Activated CD4-positive, alpha-beta T cell treated with anti-CD3 and anti-CD28 coated beads, Interleukin-2, amount 50 U/mL, for 16 hours (primary cell): ENCODE measurements at regions not wholly inside any gene's neighbourhood (a gene's known extent, or its start where the extent isn't known, plus 50 kb on each side); places are given as distances from the start of the nearest gene placed in this dataset.
"Not testable (repeated sequence)": the region's sequence is repeated elsewhere in the genome, so short reads cannot be mapped to it uniquely, and the experiment has no call there.

Experiments
- DNase-seq: peaks from one replicate; pipeline ENCODE4 v3.0.0-alpha.2; 2020

DNA sequence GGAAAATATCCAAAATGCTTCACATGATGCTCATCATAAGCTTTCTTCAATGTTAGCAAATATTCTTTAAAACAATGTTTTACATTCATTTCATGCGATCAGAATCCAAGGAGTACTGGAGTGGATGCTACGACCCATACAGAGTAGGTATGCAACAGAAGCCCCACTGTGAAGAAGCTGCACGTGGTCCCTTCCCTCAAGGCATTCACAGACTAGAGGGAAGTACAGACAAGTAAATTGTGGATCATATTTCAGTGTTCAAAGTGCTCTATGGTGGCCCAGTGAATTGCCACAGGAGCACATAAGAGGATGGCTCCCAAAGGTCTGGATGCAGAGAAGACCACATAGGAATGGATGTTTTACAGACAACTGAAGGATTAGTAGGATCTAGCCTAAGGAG is 789.9 kb downstream of the IGSF11 start:
- no peak for DNase-seq

DNA sequence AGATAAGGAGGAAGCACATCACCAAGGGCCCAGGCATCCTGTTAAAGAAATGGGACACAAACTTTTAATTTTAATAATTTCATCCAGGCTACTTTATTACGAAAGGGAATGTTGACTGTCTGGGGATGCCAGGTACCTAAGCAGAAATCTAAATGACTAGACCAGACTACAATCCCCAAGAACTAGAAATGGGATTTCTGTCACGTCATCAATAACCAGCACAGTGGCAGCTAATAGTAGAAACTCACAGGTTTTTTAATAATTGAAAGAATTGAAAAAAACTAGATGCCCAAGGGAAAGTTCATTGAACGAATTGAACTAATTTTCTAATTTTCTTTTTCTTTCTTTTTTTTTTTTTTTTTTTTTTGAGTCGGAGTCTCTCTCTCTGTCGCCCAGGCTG is 789.3 kb downstream of the IGSF11 start:
- no peak for DNase-seq

DNA sequence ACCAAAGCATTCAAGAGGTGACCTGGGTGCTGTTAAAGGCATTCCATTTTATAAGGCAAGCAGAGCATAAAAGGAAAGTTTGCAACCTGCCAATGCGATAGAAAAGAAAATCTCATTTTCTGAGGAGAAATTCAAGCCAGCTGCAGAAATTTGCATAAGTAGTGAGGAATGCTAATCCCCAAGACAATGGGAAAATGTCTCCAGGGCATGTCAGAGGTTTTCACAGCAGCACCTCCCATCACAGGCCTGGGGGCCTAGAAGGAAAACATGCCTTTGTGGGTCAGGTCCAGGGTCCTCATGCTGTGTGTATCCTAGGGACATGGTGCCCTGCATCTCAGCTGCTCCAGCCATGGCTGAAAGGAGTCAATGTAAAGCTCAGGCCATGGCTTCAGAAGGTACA is 775.8 kb downstream of the IGSF11 start:
- DNase-seq, result not testable (repeated sequence)

GRCh38 chr3:118262800-118263402 is 771.7 kb downstream of the IGSF11 start:
- no peak for DNase-seq

- no peak for DNase-seq
Measured at GRCh38 chr3:118267588-118267987, 767.1 kb downstream of the IGSF11 start.

DNA sequence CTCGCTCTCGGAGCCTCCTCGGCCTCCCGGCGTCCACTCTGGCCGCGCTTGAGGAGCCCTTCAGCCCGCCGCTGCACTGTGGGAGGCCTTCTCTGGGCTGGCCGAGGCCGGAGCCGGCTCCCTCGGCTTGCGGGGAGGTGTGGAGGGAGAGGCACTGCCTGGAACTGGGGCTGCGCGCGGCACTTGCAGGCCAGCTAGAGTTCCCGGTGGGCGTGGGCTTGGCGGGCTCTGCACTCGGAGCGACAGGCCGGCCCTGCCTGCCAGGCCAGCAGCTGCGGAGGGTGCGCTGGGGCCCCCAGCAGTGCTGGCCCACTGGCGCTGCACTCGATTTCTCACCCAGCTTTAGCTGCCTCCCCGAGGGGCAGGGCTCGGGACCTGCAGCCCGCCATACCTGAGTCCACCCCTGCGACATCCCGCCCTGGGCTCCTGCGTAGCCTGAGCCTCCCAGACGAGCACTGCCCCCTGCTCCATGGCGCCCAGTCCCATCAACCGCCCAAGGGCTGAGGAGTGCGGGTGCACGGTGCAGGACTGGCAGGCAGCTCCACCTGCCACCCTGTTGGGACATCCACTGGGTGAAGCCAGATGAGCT is 765.0 kb downstream of the IGSF11 start:
- DNase-seq, result no peak

- no peak for DNase-seq
Measured at GRCh38 chr3:118272991-118273390, 761.7 kb downstream of the IGSF11 start.

DNA sequence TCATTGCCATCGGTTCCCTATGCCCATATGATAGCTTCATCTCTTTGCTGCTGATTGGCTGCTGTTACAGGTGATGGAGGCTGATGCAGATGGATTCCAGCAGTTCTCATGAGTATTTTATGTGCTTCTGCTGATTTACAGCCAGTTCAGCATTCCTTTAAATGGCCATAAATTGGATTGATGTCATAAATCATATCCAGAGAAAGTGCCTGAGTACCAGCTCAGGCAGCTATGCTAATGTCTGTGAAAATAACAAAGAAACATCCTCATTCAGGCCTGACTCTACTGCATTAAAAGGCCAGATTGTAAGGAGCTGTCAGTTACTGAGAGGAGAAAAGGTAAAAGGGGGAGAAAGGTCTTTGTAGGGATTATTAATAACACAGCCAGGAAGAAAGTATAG is 756.8 kb downstream of the IGSF11 start:
- no peak for DNase-seq

DNA sequence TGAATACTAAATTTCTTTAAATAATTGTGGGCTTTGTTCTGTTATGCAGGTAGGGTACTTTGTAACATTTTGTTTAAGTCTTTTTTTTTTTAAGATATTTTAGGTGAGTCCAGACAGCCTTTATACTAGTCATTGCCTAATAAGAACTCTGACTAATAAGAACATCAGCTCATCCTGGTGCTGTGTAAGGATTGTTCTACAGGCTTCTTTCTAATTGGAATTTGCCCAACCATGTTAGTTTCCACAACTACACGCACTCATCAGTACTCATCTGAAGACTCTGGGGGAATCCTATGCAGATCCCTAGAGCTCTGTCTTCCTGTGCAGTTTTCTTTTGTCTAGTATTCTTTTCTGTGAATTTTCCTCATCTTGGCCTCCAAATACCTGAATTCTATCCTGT is 741.8 kb downstream of the IGSF11 start:
- DNase-seq, result no peak

DNA sequence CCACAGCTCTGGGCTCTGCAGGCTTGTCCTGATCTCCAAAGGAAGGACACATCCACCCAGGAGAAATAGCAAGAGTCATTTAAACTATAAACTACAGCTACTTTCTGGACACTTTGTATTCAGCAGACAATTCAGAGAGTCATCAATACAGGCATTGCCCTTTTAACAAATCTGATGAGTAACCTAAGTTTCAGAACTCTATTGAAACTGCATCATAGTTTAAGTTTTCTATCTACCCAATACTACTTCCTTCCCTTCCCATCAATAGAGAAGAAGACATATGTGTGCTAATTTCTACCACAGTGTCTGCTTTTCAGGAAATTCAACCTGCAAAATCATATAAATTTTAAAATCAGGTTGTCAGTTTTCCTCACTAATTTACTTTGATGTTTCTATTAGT is 736.5 kb downstream of the IGSF11 start:
- no peak for DNase-seq

- no peak for DNase-seq
Measured at GRCh38 chr3:118304557-118304956, 730.1 kb downstream of the IGSF11 start.

DNA sequence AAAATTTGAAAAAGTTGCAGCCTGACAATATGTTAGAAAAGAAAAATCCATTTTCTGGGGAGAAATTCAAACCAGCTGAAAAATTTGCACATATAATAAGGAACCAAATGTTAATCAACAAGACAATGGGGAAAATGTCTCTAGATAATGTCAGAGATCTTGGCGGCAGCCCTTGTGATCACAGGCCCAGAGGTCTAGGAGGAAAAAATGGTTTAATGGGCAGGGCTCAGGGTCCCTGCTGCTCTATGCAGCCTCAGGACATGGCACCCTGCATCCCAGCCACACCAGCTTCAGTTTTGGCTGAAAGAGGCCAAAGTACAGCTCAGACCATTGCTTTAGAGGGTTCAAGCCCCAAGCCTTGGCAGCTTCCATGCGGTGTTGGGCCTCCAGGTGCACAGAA is 701.9 kb downstream of the IGSF11 start:
- no peak for DNase-seq

DNA sequence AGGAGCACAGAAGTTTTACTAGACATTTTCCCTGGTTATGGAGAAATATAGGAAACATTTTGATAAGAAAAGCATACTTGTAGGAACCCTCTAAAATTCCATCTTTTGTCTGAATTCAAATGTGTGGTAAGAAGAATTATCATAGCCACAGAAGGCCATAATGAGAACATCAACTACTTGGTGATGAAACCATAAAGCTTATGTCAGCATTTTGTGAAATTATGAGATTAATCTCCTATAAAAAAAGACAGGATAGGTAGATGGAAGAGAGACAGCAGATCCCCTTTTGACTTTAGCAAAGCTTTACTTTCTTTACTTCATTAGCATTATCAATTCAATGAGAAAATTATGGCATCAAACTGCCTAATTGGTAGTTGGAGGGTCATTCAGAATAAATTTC is 697.0 kb downstream of the IGSF11 start:
- no peak for DNase-seq

DNA sequence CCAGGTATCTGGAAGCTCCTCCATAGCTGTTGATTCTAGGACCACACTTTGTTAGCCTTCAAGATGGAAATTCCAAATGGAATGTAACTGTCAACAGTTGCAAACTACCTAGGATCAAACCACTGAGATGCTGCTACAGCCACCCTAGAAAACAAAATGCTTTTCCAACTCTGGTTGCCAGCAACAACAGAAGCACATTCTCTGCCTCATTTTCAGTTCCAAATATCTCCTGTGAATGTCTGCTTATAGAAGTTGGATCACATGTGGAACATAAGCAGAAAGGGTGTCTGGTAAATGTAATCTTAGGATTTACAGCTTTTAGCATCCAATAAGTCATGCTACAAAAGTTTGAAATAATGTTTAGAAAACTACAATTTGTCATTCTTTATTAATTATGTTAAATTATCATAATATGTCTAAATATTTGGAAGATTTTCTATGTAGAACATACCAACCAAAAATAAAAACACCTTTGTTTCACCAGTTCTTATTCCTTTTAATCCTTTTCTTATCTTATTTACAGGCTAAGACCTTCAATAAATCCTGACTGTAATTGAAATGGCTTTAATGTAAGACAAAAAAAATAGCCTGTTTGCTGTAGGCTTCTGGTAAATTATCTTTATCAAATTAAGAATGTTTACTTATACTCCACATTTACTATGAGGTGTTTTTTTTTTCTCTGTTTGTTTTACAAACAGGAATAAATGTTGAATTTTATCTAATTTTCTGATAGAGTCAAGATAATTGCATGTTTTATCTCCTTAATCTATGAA is 687.1 kb downstream of the IGSF11 start:
- no peak for DNase-seq

DNA sequence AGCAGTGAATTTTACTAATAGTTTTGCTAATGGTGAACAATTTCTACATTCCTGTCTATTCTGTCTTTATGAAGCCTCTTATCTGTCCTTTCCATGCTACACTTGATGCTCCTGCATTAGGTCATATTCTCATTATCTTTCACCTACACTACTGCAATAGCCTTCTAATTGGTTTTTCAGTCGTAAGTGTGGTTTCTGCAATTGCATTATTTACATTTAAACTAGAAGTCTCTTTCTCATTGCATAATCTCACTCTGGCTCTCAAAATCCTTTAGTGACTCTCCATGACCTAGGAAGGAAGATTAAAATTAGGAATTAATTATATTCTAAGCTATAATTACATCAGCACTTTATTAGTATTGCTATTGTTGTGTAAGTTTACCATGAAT is 686.5 kb downstream of the IGSF11 start:
- DNase-seq, result no peak

- DNase-seq, result no peak
Measured at GRCh38 chr3:118354556-118354955, 680.1 kb downstream of the IGSF11 start.

GRCh38 chr3:118369892-118370491 is 664.7 kb downstream of the IGSF11 start:
- DNase-seq, result no peak

GRCh38 chr3:118380576-118380975 is 654.1 kb downstream of the IGSF11 start:
- no peak for DNase-seq

DNA sequence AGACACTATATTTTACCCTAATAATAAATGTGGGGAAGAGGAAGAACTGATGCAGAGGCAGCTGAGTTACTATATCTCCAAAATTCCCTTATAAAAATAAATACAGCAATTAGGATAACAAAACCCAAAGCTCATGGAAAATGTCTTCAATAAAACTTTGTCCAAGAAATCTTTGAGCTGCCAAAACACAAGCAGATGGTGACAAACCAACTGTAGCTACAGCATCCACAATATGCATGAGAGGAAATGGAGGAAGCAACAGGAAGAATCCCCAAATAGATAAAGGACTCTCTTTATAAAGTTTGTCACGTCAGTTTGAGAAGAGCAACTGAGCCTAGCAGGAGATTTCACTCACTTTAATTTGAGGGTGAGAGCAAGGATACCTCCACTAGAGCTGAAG is 638.2 kb downstream of the IGSF11 start:
- DNase-seq, result no peak

- no peak for DNase-seq
Measured at GRCh38 chr3:118400086-118400485, 634.6 kb downstream of the IGSF11 start.

DNA sequence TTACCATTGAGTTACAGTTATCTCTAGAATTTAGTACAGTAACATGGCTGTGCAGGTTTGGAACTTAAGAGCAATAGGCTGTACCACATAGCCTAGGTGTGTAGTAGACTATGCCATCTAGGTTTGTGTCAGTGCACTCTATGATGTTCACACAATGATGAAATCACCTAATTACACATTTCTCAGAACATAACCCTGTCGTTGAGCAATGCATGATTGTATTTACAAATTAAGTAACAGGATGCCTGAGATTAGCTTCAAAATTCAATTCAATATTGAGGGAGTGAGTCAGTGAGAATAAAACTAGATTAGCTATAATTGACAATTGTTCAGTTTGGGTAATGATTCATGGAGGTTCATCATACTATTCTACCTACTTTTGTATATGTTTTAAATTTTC is 633.8 kb downstream of the IGSF11 start:
- no peak for DNase-seq

DNA sequence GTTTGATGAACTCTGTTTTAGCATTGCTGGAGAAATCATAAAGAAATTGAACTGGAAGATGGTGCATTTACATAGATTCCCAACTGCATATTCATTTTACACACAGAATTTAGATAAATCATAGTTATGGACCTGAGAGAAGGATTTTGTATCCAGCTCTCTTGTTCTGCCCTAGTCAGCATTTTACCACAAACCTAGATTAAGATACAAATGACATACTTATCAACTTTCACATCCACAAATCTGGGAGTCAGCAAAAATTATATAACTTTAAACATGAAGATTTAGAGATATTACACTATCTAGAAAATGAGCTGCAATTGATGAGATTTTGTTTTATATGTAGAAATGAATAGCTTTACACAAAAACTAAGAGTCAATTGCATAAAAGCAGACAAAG is 632.8 kb downstream of the IGSF11 start:
- no peak for DNase-seq

GRCh38 chr3:118402971-118403370 is 631.7 kb downstream of the IGSF11 start:
- no peak for DNase-seq

- DNase-seq, result no peak
Measured at GRCh38 chr3:118406562-118406961, 628.1 kb downstream of the IGSF11 start.
